NCI-H1105 treated with DMSO at 0.1 percent for 48 hours (cell line): ENCODE measurements at regions not wholly inside any gene's neighbourhood (a gene's known extent, or its start where the extent isn't known, plus 50 kb on each side); places are given as distances from the start of the nearest gene placed in this dataset.

Source experiments
- DNase-seq: peaks from one replicate; lab custom pipeline; 2025; lab: John Stamatoyannopoulos, UW

GRCh38 chr14:87732562-87732961 lies 260.4 kb downstream of the GALC start:
- no peak for DNase-seq

GRCh38 chr14:87725318-87725717 lies 267.7 kb downstream of the GALC start:
- no peak for DNase-seq

- peak; percentile 5 for DNase-seq
Measured at GRCh38 chr14:87712396-87713090, 280.4 kb downstream of the GALC start.

GRCh38 chr14:87705439-87705896 lies 287.5 kb downstream of the GALC start:
- DNase-seq = no peak

GRCh38 chr14:87698481-87698880 lies 294.5 kb downstream of the GALC start:
- DNase-seq = no peak

- peak; percentile 8 for DNase-seq
Measured at GRCh38 chr14:87696485-87696884, 296.5 kb downstream of the GALC start.

GRCh38 chr14:87691042-87691881 lies 301.7 kb downstream of the GALC start:
- DNase-seq = no peak

GRCh38 chr14:87690076-87690613 lies 302.8 kb downstream of the GALC start:
- no peak for DNase-seq

GRCh38 chr14:87688524-87688923 lies 304.5 kb downstream of the GALC start:
- DNase-seq = no peak

- DNase-seq = no peak
Measured at GRCh38 chr14:87687420-87687819, 305.6 kb downstream of the GALC start.

- DNase-seq = no peak
Measured at GRCh38 chr14:87686746-87687145, 306.2 kb downstream of the GALC start.

GRCh38 chr14:87679866-87680265 lies 313.1 kb downstream of the GALC start:
- DNase-seq = peak; percentile 26

GRCh38 chr14:87678624-87679023 lies 314.4 kb downstream of the GALC start:
- DNase-seq = peak; percentile 8

GRCh38 chr14:87676814-87677437 lies 316.1 kb downstream of the GALC start:
- no peak for DNase-seq

GRCh38 chr14:87667659-87668058 lies 325.3 kb downstream of the GALC start:
- DNase-seq = no peak

GRCh38 chr14:87656315-87656714 lies 336.7 kb downstream of the GALC start:
- DNase-seq = no peak

- no peak for DNase-seq
Measured at GRCh38 chr14:87652278-87652677, 340.7 kb downstream of the GALC start.

GRCh38 chr14:87644689-87645088 lies 348.3 kb downstream of the GALC start:
- peak; percentile 70 for DNase-seq

GRCh38 chr14:87643005-87643404 lies 350.0 kb downstream of the GALC start:
- peak; percentile 95 for DNase-seq

GRCh38 chr14:87640553-87640952 lies 352.4 kb downstream of the GALC start:
- DNase-seq = no peak

- no peak for DNase-seq
Measured at GRCh38 chr14:87638196-87638595, 354.8 kb downstream of the GALC start.

GRCh38 chr14:87635442-87635841 lies 357.5 kb downstream of the GALC start:
- DNase-seq = no peak

- DNase-seq = no peak
Measured at GRCh38 chr14:87632796-87633195, 360.2 kb downstream of the GALC start.
